ENCODE measurements at regions not wholly inside any gene's neighbourhood (a gene's known extent, or its start where the extent isn't known, plus 50 kb on each side); places are given as distances from the start of the nearest gene placed in this dataset.

DNA sequence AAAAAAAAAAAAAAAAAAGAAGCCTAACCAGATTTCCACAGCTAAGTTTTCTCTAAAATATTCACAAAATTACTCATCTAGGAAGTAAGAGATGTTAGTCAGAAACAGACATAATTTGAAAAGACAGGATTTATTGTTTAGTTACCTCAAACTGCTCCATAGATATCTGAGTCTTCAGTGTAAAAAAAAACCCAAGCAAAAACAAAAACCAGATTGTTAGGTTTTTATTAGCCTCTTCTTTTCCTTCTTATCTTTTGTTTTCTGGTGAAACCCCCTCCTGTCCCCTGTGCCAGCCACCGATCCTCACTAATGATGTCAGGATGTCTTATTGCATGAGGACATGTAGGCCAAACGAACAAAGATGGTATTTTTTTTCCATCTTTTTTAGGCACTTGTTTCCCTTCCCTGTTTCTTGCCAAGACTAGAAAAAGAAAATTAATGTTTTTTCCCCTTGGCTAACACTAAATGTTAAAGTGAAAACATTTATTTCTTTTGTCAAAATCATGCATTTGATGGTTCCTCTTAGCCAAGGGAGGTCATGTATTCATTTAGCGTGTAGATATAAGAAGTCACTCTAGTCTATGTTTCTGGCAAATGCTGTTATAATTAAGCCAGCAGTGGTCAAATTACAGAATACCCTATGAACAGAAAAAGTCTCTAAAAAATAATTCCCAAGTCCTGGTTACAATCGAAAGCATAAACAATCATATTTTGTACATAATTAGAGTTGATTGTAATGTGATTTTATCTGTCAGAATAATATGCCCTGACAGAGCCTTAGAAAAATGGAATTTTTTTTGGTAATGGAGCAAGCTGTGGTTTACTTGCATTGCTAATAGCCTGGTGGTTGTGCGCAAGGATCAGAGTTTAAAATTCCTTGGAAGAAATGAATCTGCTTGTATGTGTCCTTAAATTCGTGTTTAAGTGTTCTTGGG lies 702.4 kb upstream of the FZD8 start:
- TF ChIP-seq, protein P1, sequence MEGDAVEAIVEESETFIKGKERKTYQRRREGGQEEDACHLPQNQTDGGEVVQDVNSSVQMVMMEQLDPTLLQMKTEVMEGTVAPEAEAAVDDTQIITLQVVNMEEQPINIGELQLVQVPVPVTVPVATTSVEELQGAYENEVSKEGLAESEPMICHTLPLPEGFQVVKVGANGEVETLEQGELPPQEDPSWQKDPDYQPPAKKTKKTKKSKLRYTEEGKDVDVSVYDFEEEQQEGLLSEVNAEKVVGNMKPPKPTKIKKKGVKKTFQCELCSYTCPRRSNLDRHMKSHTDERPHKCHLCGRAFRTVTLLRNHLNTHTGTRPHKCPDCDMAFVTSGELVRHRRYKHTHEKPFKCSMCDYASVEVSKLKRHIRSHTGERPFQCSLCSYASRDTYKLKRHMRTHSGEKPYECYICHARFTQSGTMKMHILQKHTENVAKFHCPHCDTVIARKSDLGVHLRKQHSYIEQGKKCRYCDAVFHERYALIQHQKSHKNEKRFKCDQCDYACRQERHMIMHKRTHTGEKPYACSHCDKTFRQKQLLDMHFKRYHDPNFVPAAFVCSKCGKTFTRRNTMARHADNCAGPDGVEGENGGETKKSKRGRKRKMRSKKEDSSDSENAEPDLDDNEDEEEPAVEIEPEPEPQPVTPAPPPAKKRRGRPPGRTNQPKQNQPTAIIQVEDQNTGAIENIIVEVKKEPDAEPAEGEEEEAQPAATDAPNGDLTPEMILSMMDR (IDR thresholded peaks at IDR 0.05; ENCODE audit: low read depth, low read length), result no peak

GRCh38 chr10:36342781-36343180 lies 700.7 kb upstream of the FZD8 start:
- no peaks in the 10 kb centered on the region for H3K36me3 ChIP-seq
- H3K4me3 ChIP-seq (ENCODE audit: low read depth, low read length), result no peak overlapping the region
- no peaks in the 10 kb centered on the region for H3K27me3 ChIP-seq (ENCODE audit: insufficient read depth, low read depth, severe bottlenecking)
- no peaks in the 10 kb centered on the region for H3K9me3 ChIP-seq (ENCODE audit: severe bottlenecking)
- TF ChIP-seq, protein P1 (IDR thresholded peaks at IDR 0.05; ENCODE audit: low read depth, low read length), result no peak
- no peak overlapping the region for H3K27ac ChIP-seq
- DNase-seq, result no peak

More for the DNA sequence above, 702.4 kb upstream of the FZD8 start:
- H3K27ac ChIP-seq, result no peak overlapping the region
- H3K27me3 ChIP-seq (ENCODE audit: insufficient read depth, low read depth, severe bottlenecking), result no peaks in the 10 kb centered on the region
- no peak for DNase-seq
- no peaks in the 10 kb centered on the region for H3K36me3 ChIP-seq
- H3K9me3 ChIP-seq (ENCODE audit: severe bottlenecking), result no peaks in the 10 kb centered on the region
- H3K4me3 ChIP-seq (ENCODE audit: low read depth, low read length), result no peak overlapping the region

- TF ChIP-seq, protein P1 (IDR thresholded peaks at IDR 0.05; ENCODE audit: low read depth, low read length), result no peak
- Histone ChIP-seq H3K27me3 (ENCODE audit: insufficient read depth, low read depth, severe bottlenecking) (no peaks in the 10 kb centered on the region), H3K36me3 (no peaks in the 10 kb centered on the region), H3K4me3 (ENCODE audit: low read depth, low read length) (no peak overlapping the region), H3K27ac (no peak overlapping the region), H3K9me3 (ENCODE audit: severe bottlenecking) (no peaks in the 10 kb centered on the region)
- no peak for DNase-seq
Observed at GRCh38 chr10:36341471-36341870, 699.4 kb upstream of the FZD8 start.

- no peak for DNase-seq
- Histone ChIP-seq H3K36me3 (no peaks in the 10 kb centered on the region), H3K4me3 (ENCODE audit: low read depth, low read length) (no peak overlapping the region), H3K9me3 (ENCODE audit: severe bottlenecking) (no peaks in the 10 kb centered on the region), H3K27ac (no peak overlapping the region), H3K27me3 (ENCODE audit: insufficient read depth, low read depth, severe bottlenecking) (no peaks in the 10 kb centered on the region)
- TF ChIP-seq, protein P1 (IDR thresholded peaks at IDR 0.05; ENCODE audit: low read depth, low read length), result no peak
Observed at GRCh38 chr10:36336315-36336714, 694.2 kb upstream of the FZD8 start.

GRCh38 chr10:36333446-36333845 lies 691.4 kb upstream of the FZD8 start:
- no peak for DNase-seq
- H3K4me3 ChIP-seq (ENCODE audit: low read depth, low read length), result no peak overlapping the region
- H3K27ac ChIP-seq, result no peak overlapping the region
- H3K27me3 ChIP-seq (ENCODE audit: insufficient read depth, low read depth, severe bottlenecking), result no peaks in the 10 kb centered on the region
- TF ChIP-seq, protein P1 (IDR thresholded peaks at IDR 0.05; ENCODE audit: low read depth, low read length), result no peak
- H3K9me3 ChIP-seq (ENCODE audit: severe bottlenecking), result no peaks in the 10 kb centered on the region
- H3K36me3 ChIP-seq, result no peaks in the 10 kb centered on the region
